SU-DHL-6 (cell line): ENCODE measurements at regions not wholly inside any gene's neighbourhood (a gene's known extent, or its start where the extent isn't known, plus 50 kb on each side); places are given as distances from the start of the nearest gene placed in this dataset.

Experiments used
- H2AFZ ChIP-seq: fragments of 200-600 bp; sonication (generic); 2 replicates; pipeline ENCODE4 v1.6.1; 2014; ENCODE audit warnings: low read depth, mild to moderate bottlenecking, moderate library complexity, mixed read lengths, antibody characterized with exemption, low read length; ENCODE audit not compliant: severe bottlenecking
- H3F3A ChIP-seq: fragments of 200-600 bp; shearing (Covaris generic); 2 replicates; pipeline ENCODE4 v1.6.0; 2016; ENCODE audit warnings: antibody characterized with exemption, mild to moderate bottlenecking; ENCODE audit not compliant: insufficient read depth
- H3K27ac ChIP-seq: fragments of 200-600 bp; sonication (generic); 2 replicates; pipeline ENCODE4 v1.5.1; 2016; ENCODE audit warnings: low read depth, mild to moderate bottlenecking, low read length, moderate library complexity, mixed read lengths
- H3K27me3 ChIP-seq: fragments of 200-600 bp; sonication (generic), shearing (Covaris generic); 2 replicates; pipeline ENCODE4 v1.6.0; 2014; ENCODE audit warnings: mild to moderate bottlenecking, low read length
- H3K36me3 ChIP-seq: fragments of 200-600 bp; sonication (generic); 2 replicates; pipeline ENCODE4 v1.6.1; 2014; ENCODE audit warnings: mild to moderate bottlenecking, low read length, mixed read lengths
- H3K4me2 ChIP-seq: fragments of 300-600, 200-600 bp; shearing (Covaris generic), sonication (generic); 2 replicates; pipeline ENCODE4 v1.6.0; 2014; ENCODE audit warnings: low read length, low read depth, mild to moderate bottlenecking; ENCODE audit not compliant: poor library complexity, severe bottlenecking
- H3K4me3 ChIP-seq: fragments of 200-600 bp; sonication (generic); 2 replicates; pipeline ENCODE4 v1.5.1; 2014; ENCODE audit warnings: antibody characterized with exemption, low read length, mild to moderate bottlenecking, mixed read lengths; ENCODE audit not compliant: insufficient read depth, poor library complexity, severe bottlenecking
- H3K79me2 ChIP-seq: fragments of 200-600 bp; sonication (generic); 2 replicates; pipeline ENCODE4 v1.6.1; 2014; ENCODE audit warnings: mild to moderate bottlenecking, low read length, moderate library complexity; ENCODE audit not compliant: insufficient read depth
- H3K9ac ChIP-seq: fragments of 200-600 bp; sonication (generic); 2 replicates; pipeline ENCODE4 v1.7.0; 2014; ENCODE audit warnings: mild to moderate bottlenecking, low read length
- H3K9me2 ChIP-seq: fragments of 200-600 bp; sonication (generic); replicated peaks from 2 replicates; pipeline ENCODE4 v1.6.1; 2014; ENCODE audit warnings: low read length; ENCODE audit not compliant: insufficient read depth
- H3K9me3 ChIP-seq: fragments of 200-600 bp; sonication (generic); 2 replicates; pipeline ENCODE4 v1.6.1; 2014; ENCODE audit warnings: low read length, mixed read lengths; ENCODE audit not compliant: insufficient read depth
- H4K20me1 ChIP-seq: fragments of 200-600 bp; sonication (generic); 2 replicates; pipeline ENCODE4 v1.6.1; 2014; ENCODE audit warnings: low read depth, mild to moderate bottlenecking, antibody characterized with exemption, low read length, moderate library complexity, mixed read lengths
- EZH2phosphoT487 ChIP-seq: fragments of 200-600 bp; sonication (generic), shearing (Covaris generic); conservative IDR thresholded peaks from 2 replicates; pipeline ENCODE4 v1.6.1; 2018; ENCODE audit warnings: mild to moderate bottlenecking, antibody characterized with exemption, low read length, moderate library complexity, mixed read lengths
- TF ChIP-seq, protein P1 (sequence below): fragments of 200-600 bp; sonication (generic); IDR thresholded peaks from one replicate; pipeline ENCODE4 v1.5.1; 2017; ENCODE audit warnings: antibody characterized with exemption, mild to moderate bottlenecking, low read length, moderate library complexity; ENCODE audit not compliant: insufficient read depth, poor library complexity, severe bottlenecking

DNA sequence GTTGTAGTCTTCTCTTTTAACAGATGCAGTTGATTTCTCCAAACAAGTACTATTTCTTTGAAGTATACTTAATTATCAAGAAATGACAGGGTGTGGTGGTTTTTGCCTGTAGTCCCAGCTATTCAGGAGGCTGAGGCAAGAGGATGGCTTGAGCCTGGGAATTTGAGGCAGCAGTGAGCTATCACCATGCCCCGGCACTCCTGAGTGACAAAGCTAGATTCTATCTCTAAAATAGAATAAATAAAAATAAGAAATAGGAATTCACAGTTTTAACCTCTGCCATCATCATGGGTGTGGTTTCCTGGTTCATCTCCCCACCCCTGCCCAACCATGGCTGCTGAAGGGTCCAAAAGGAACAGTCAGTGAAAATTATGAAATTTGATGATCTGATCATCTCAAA, 290.2 kb upstream of the FLRT2 start:
- TF ChIP-seq, protein P1, sequence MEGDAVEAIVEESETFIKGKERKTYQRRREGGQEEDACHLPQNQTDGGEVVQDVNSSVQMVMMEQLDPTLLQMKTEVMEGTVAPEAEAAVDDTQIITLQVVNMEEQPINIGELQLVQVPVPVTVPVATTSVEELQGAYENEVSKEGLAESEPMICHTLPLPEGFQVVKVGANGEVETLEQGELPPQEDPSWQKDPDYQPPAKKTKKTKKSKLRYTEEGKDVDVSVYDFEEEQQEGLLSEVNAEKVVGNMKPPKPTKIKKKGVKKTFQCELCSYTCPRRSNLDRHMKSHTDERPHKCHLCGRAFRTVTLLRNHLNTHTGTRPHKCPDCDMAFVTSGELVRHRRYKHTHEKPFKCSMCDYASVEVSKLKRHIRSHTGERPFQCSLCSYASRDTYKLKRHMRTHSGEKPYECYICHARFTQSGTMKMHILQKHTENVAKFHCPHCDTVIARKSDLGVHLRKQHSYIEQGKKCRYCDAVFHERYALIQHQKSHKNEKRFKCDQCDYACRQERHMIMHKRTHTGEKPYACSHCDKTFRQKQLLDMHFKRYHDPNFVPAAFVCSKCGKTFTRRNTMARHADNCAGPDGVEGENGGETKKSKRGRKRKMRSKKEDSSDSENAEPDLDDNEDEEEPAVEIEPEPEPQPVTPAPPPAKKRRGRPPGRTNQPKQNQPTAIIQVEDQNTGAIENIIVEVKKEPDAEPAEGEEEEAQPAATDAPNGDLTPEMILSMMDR: no peak
- TF ChIP-seq EZH2phosphoT487: no peak
- Histone ChIP-seq H3K9me2 (no peaks in the 10 kb centered on the region), H2AFZ (no peak overlapping the region)

DNA sequence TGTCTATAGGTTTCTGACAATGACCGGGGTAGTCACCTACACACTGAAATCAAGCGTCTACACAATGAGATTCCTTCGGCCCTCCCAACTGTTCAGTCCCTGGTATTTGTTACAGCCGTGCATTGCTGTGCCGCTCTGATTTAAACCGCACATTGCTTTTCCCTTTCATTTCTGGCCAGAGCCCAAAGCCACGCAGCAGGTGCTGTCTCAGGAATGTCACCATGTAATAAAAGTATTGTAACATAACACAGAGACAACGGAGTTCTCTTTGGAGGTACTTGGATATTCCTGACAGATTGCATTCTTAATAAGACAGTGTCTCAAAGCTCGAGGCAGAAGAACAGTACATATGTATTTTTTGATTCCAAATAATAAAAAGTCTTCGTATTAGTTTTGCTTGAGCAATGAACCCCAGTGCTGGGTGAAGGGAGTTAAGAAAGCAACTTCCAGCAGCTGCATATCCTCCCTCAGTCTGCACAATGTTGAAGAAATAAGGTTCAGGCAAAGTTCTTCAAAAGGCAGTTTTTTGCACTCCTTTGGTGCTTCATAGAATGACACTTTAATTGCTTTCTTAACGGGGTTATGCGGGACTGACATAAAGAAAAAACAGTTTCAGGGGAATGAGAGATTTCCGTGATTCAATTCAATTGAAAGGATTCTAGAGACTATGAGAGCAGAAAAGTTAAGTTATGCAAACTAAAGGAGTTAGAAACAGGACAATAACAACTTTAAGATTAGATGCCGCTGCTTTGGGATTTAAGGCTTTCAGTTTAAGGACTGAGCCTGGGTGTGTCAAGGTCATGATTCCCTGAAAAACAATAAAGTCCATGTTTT, 288.7 kb upstream of the FLRT2 start:
- Histone ChIP-seq H3F3A (no peaks in the 10 kb centered on the region), H3K36me3 (no peaks in the 10 kb centered on the region), H3K9me2 (no peaks in the 10 kb centered on the region), H3K79me2 (no peaks in the 10 kb centered on the region), H3K4me3 (no peak overlapping the region), H3K9ac (no peak overlapping the region), H3K9me3 (no peaks in the 10 kb centered on the region), H3K27me3 (no peaks in the 10 kb centered on the region), H3K4me2 (no peak overlapping the region), H4K20me1 (no peaks in the 10 kb centered on the region), H3K27ac (no peak overlapping the region), H2AFZ (no peak overlapping the region)
- no peak for TF ChIP-seq EZH2phosphoT487
- TF ChIP-seq, protein P1: no peak

More for the DNA sequence above, 290.2 kb upstream of the FLRT2 start:
- Histone ChIP-seq H3K27ac (no peak overlapping the region), H3K36me3 (no peaks in the 10 kb centered on the region), H3K4me3 (no peak overlapping the region), H3K27me3 (no peaks in the 10 kb centered on the region), H3K9ac (no peak overlapping the region), H3K79me2 (no peaks in the 10 kb centered on the region), H3F3A (no peaks in the 10 kb centered on the region), H3K4me2 (no peak overlapping the region), H4K20me1 (no peaks in the 10 kb centered on the region), H3K9me3 (no peaks in the 10 kb centered on the region)

DNA sequence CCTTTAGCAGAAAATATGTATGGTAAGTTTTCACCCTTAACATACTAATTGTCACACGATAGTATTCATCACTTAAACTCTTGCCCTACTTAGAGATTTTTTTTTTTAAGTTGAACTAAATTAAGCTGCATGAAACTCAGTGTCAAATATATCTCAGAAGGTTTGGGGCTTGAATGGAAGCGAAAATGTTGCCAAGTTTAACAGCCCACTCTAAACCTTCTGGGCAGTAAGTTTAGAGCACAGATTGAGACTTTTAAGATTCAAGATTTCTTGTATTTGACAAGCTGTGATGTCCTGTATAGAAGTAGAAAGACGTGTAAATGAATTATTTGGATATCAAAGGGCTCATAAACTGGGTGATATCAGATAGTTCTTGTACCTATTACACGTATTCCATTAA, 287.3 kb upstream of the FLRT2 start:
- Histone ChIP-seq H3K79me2 (no peaks in the 10 kb centered on the region), H3F3A (no peaks in the 10 kb centered on the region), H3K36me3 (no peaks in the 10 kb centered on the region), H3K27me3 (no peaks in the 10 kb centered on the region), H3K4me3 (no peak overlapping the region), H3K27ac (no peak overlapping the region), H3K9me3 (no peaks in the 10 kb centered on the region), H3K9me2 (no peaks in the 10 kb centered on the region), H2AFZ (no peak overlapping the region), H4K20me1 (no peaks in the 10 kb centered on the region), H3K9ac (no peak overlapping the region), H3K4me2 (no peak overlapping the region)
- TF ChIP-seq, protein P1: no peak
- TF ChIP-seq EZH2phosphoT487: no peak
